Calu3 (cell line): ENCODE measurements at regions not wholly inside any gene's neighbourhood (a gene's known extent, or its start where the extent isn't known, plus 50 kb on each side); places are given as distances from the start of the nearest gene placed in this dataset.
A peak's percentile ranks its signal among the peaks of the same experiment; 100 is the strongest.

Experiments
- BruUV-seq: library from RNA; stranded (reverse); fragments of 400-500 nt; replicated peaks from 2 replicates; lab custom pipeline; 2021; lab: Mats Ljungman, UMichigan
- CTCF ChIA-PET: fragments of 300-600 bp; sonication (Branson Sonifier 250); formaldehyde crosslinking; loops from one replicate; lab custom pipeline; 2022; ENCODE audit warnings: antibody characterized with exemption; lab: Charles Lee
- DNase-seq: peaks from one replicate; pipeline ENCODE4 v3.0.0; 2022
- H3K27ac Mint-ChIP-seq: one replicate; pipeline ENCODE4 v1.8.0; 2022; ENCODE audit warnings: mixed read lengths; ENCODE audit not compliant: unreplicated experiment
- H3K27me3 Mint-ChIP-seq: one replicate; pipeline ENCODE4 v1.8.0; 2022; ENCODE audit warnings: mixed read lengths; ENCODE audit not compliant: unreplicated experiment
- H3K36me3 Mint-ChIP-seq: one replicate; pipeline ENCODE4 v1.8.0; 2022; ENCODE audit warnings: mild to moderate bottlenecking, moderate library complexity, mixed read lengths; ENCODE audit not compliant: insufficient read depth, unreplicated experiment
- H3K4me1 Mint-ChIP-seq: one replicate; pipeline ENCODE4 v1.8.0; 2022; ENCODE audit warnings: mild to moderate bottlenecking, low read depth, mixed read lengths; ENCODE audit not compliant: unreplicated experiment
- H3K4me3 Mint-ChIP-seq: one replicate; pipeline ENCODE4 v1.8.0; 2022; ENCODE audit warnings: mild to moderate bottlenecking, low read depth, moderate library complexity, mixed read lengths; ENCODE audit not compliant: unreplicated experiment
- H3K9me3 Mint-ChIP-seq: one replicate; pipeline ENCODE4 v1.8.0; 2022; ENCODE audit warnings: low read depth, mixed read lengths; ENCODE audit not compliant: unreplicated experiment
- CTCF ChIP-seq: fragments of 200-600 bp; IDR thresholded peaks from one replicate; pipeline ENCODE4 v1.8.0; 2022; ENCODE audit warnings: antibody characterized with exemption; ENCODE audit not compliant: unreplicated experiment
- intact Hi-C: fragments of 100-400 bp; cut with micrococcal nuclease; formaldehyde crosslinking; loops from one replicate; pipeline ENCODE4 v1.10.0; 2022; ENCODE audit not compliant: unreplicated experiment

- Mint-ChIP-seq H3K4me1 (peaks cover 22% of the 10 kb centered on the region), H3K27me3 (no peaks in the 10 kb centered on the region), H3K36me3 (no peaks in the 10 kb centered on the region), H3K27ac (peak overlapping the region; percentile 30), H3K4me3 (no peak overlapping the region), H3K9me3 (no peaks in the 10 kb centered on the region)
- peak; percentile 66 for DNase-seq
- CTCF ChIA-PET, result interaction anchor here (0.5 to 1.4 kb wide), 8 partner anchors 10 to 762 kb away, joined by 3 to 27 read pairs (median 6); no protein-coding TSS in a partner anchor
- intact Hi-C loops, result loop anchor here (1.0 to 5.0 kb wide), 4 partner anchors 304 to 761 kb away; no protein-coding TSS in a partner anchor
- peak; percentile 79 for TF ChIP-seq CTCF
- BruUV-seq, result no TSS peak
Observed at GRCh38 chr1:60281360-60281932, 207.9 kb upstream of the C1orf87 start.

- TF ChIP-seq CTCF, result no peak
- Mint-ChIP-seq H3K27ac (peak overlapping the region; percentile 30), H3K36me3 (no peaks in the 10 kb centered on the region), H3K27me3 (no peaks in the 10 kb centered on the region), H3K9me3 (no peaks in the 10 kb centered on the region), H3K4me3 (no peak overlapping the region), H3K4me1 (peaks cover 22% of the 10 kb centered on the region)
- no TSS peak for BruUV-seq
- intact Hi-C loops, result loop anchor here (1.0 to 5.0 kb wide), 4 partner anchors 304 to 762 kb away; no protein-coding TSS in a partner anchor
- DNase-seq, result no peak
- CTCF ChIA-PET, result interaction anchor here (0.6 to 1.4 kb wide), 6 partner anchors 11 to 762 kb away, joined by 3 to 27 read pairs (median 7); no protein-coding TSS in a partner anchor
Observed at GRCh38 chr1:60280819-60281218, 207.2 kb upstream of the C1orf87 start.

- H3K4me3 Mint-ChIP-seq, result no peak overlapping the region
- no peak for DNase-seq
- no peaks in the 10 kb centered on the region for H3K27me3 Mint-ChIP-seq
- intact Hi-C loops, result loop anchor here (2.0 to 5.0 kb wide), 3 partner anchors 303 to 763 kb away; no protein-coding TSS in a partner anchor
- H3K27ac Mint-ChIP-seq, result peak overlapping the region; percentile 30
- peaks cover 22% of the 10 kb centered on the region for H3K4me1 Mint-ChIP-seq
- H3K9me3 Mint-ChIP-seq, result no peaks in the 10 kb centered on the region
- no peak for TF ChIP-seq CTCF
- no TSS peak for BruUV-seq
- CTCF ChIA-PET, result interaction anchor here (1.4 kb wide), 1 partner anchor 485 kb away, joined by 27 read pairs; no protein-coding TSS in a partner anchor
- no peaks in the 10 kb centered on the region for H3K36me3 Mint-ChIP-seq
Observed at GRCh38 chr1:60280256-60280655, 206.7 kb upstream of the C1orf87 start.

- no peak overlapping the region for H3K27ac Mint-ChIP-seq
- H3K9me3 Mint-ChIP-seq, result no peaks in the 10 kb centered on the region
- no TSS peak for BruUV-seq
- no peaks in the 10 kb centered on the region for H3K36me3 Mint-ChIP-seq
- no peak for DNase-seq
- peaks cover 22% of the 10 kb centered on the region for H3K4me1 Mint-ChIP-seq
- no peak overlapping the region for H3K4me3 Mint-ChIP-seq
- CTCF ChIA-PET, result no interaction called here
- TF ChIP-seq CTCF, result no peak
- intact Hi-C loops, result loop anchor here (2.0 to 5.0 kb wide), 3 partner anchors 302 to 763 kb away; no protein-coding TSS in a partner anchor
- no peaks in the 10 kb centered on the region for H3K27me3 Mint-ChIP-seq
Observed at GRCh38 chr1:60279798-60280197, 206.2 kb upstream of the C1orf87 start.
